ENCODE measurements at regions not wholly inside any gene's neighbourhood (a gene's known extent, or its start where the extent isn't known, plus 50 kb on each side); places are given as distances from the start of the nearest gene placed in this dataset.
"Not testable (repeated sequence)": the region's sequence is repeated elsewhere in the genome, so short reads cannot be mapped to it uniquely, and the experiment has no call there.

DNA sequence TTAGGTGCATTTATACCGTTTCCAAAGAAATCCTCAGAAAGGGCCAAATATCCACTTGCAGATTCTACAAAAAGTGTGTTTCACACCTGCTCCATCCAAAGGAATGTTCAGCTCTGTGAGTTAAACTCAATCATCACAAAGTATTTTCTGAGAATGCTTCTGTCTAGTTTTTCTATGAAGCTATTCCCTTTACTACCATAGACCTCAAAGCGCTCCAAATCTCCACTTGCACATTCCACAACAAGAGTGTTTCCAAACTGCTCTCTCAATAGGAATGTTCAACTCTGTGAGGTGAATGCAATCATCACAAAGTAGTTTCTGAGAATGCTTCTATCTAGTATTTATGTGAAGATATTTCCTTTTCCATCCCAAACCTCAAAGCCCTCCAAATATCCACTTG is 412.7 kb upstream of the WSB1 start:
- not testable (repeated sequence) for DNase-seq (ENCODE audit: low spot score)

DNA sequence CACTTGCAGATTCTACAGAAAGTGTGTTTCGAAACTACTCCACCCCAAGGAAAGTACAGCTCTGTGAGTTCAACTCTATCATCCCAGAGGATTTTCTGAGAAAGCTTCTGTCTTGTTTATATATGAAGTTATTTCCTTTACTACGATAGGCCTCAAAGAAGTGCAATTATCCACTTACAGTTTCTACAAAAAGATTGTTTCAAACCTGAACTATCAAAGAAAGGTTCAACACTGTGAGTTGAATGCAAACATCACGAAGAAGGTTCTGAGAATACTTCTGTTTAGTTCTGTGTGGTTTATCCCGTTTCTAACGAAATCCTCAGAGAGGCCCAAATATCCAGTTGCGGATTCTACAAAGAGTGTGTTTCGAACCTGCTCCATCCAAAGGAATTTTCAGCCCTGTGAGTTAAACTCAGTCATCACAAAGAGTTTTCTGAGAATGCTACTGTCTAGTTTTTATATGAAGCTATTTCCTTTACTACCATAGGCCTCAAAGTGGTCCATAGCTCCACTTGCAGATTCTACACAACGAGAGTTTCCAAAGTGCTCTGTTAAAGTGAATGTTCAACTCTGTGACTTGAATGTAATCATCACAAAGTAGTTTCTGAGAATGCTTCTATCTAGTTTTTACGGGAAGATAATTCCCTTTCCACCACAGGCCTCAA is 411.7 kb upstream of the WSB1 start:
- DNase-seq (ENCODE audit: low spot score) = not testable (repeated sequence)

DNA sequence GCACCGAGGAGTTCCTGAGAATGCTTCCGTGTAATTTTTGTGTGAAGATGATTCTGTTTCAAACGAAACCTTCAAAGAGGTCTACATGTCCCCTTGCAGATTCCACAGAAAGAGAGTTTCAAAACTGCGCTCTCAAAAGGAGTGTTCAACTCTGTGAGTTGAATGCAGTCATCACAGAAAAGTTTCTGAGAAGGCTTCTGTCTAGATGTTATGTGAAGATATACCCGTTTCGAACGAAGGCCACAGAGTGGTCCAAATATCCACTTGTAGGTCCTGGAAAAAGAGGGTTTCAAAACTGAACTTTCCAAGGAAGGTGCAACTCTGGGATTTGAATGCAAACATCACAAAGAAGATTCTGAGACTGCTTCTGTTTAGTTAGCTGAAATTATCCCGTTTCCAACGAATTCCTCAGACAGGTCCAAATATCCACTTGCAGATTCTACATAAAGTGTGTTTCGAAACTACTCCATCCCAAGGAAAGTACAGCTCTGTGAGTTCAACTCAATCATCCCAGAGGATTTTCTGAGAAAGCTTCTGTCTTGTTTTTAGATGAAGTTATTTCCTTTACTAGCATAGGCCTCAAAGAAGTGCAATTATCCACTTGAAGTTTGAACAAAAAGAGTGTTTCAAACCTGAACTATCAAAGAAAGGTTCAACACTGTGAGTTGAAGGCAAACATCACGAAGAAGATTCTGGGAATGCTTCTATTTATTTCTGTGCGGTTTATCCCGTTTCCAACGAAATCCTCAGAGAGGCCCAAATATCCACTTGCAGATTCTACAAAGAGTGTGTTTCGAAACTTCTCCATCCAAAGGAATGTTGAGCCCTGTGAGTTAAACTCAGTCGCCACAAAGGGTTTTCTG is 409.8 kb upstream of the WSB1 start:
- not testable (repeated sequence) for DNase-seq (ENCODE audit: low spot score)

DNA sequence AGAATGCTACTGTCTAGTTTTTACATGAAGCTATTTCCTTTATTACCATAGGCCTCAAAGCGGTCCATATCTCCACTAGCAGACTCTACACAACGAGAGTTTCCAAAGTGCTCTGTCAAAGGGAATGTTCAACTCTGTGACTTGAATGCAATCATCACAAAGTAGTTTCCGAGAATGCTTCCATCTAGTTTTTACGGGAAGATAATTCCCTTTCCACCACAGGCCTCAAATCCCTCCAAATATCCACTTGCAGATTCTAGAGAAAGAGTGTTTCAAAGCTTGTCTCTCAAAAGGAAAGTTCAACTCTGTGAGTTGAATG is 409.2 kb upstream of the WSB1 start:
- DNase-seq (ENCODE audit: low spot score) = not testable (repeated sequence)

DNA sequence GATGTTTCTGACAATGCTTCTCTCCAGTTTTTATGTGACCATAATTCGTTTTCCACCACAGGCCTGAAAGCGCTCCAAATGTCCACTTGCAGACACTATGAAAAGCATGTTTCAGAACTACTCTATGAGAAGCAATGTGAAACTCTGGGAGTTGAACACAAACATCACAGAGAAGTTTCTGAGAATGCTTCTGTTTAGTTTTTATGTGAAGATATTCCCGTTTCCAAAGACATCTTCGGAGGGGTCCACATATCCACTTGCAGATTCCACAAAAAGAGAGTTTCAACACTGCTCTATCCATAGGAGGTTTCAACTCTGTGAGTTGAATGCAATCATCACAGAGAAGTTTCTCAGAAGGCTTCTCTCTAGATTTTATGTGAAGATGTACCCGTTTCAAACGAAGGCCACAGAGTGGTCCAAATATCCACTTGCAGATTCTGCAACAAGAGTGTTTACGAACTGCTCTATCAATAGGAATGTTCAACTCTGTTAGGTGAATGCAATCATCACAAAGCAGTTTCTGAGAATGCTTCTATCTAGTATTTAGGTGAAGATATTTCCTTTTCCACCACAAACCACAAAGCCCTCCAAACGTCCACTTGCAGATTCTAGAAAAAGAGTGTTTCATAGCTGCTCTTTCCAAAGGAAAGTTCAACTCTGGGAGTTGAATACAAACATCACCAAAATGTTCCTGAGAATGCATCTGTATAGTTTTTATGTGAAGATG is 408.5 kb upstream of the WSB1 start:
- peak; percentile 94 for DNase-seq (ENCODE audit: low spot score)

All from activated CD4-positive, alpha-beta T cell treated with anti-CD3 and anti-CD28 coated beads, Interleukin-2, Interleukin-4, amounts not matched to agents 100 ng/mL and 50 ng/mL, durations not matched to agents 16 hours and 8 hours (primary cell).